ENCODE measurements at regions not wholly inside any gene's neighbourhood (a gene's known extent, or its start where the extent isn't known, plus 50 kb on each side); places are given as distances from the start of the nearest gene placed in this dataset.

GRCh38 chr7:50178166-50178565 is 85.1 kb upstream of the ZPBP start:
- intact Hi-C loops (cut with micrococcal nuclease) = no loop called here

GRCh38 chr7:50174948-50175347 is 81.9 kb upstream of the ZPBP start:
- intact Hi-C loops (cut with micrococcal nuclease) = no loop called here

GRCh38 chr7:50166997-50167965 is 74.2 kb upstream of the ZPBP start:
- intact Hi-C loops (cut with micrococcal nuclease) = no loop called here

GRCh38 chr7:50164559-50165170 is 71.6 kb upstream of the ZPBP start:
- intact Hi-C loops (cut with micrococcal nuclease) = no loop called here

GRCh38 chr7:50160206-50160605 is 67.2 kb upstream of the ZPBP start:
- intact Hi-C loops (cut with micrococcal nuclease) = no loop called here

GRCh38 chr7:50159154-50159553 is 66.1 kb upstream of the ZPBP start:
- intact Hi-C loops (cut with micrococcal nuclease) = no loop called here

DNA sequence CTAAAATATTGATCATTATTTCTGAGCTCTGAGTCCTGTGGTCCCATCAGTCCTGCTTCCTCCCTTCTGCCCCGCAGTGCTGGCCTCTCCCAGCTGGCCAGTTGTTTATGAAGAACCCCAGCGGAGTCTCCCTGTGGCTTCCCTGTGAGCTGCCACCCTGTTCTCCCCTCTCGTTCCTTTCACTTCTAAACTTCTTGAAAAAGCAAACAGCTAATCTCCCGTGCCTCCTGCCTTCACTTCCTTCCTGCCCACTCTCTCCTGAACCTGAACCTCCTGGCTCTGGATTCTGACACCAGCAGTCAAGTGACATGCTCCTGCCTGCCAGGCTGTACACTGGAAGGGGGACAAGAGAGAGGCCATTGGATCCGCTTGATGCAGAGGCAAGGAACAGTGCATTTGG is 63.7 kb upstream of the ZPBP start:
- intact Hi-C loops (cut with micrococcal nuclease) = no loop called here

DNA sequence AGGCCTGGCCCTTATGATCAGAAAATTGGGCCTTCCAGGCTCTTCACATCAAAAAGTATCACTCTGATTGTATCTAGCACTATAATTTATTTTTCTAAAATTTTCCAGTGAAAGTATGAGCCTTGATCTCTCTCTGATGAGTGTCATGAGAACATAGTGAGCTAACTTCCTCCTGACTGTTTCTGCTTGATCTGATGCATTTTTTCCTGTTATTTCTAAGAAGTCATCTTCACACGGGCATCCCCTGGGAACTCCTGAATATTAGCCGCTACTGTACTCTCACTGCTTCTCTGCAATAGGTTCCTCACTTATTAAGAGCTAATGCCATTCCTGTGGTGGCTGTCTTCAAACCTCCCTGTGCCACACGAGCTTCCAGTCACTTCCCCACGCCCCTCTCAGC is 63.1 kb upstream of the ZPBP start:
- intact Hi-C loops (cut with micrococcal nuclease) = no loop called here

GRCh38 chr7:50155755-50156154 is 62.7 kb upstream of the ZPBP start:
- intact Hi-C loops (cut with micrococcal nuclease) = no loop called here

DNA sequence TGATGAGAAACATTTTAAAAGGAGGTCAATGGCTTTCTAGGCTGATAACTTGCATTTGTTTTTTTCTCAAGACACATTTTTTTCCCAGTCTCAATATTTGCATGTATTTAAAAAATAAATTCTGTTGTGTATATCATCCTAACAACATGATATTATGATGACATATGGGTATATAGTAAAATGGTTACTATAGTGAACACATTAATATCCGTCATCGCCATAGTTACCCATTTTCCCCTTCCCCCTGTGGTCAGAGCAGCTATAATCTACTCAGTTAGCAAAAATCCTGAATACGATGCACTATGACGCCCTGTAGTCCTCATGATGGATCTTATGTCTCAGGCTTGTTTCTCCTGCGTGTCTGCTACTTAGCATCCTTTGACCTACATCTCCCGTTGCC is 60.9 kb upstream of the ZPBP start:
- intact Hi-C loops (cut with micrococcal nuclease) = no loop called here

- intact Hi-C loops (cut with micrococcal nuclease) = no loop called here
Measured at GRCh38 chr7:50153148-50153547, 60.1 kb upstream of the ZPBP start.

DNA sequence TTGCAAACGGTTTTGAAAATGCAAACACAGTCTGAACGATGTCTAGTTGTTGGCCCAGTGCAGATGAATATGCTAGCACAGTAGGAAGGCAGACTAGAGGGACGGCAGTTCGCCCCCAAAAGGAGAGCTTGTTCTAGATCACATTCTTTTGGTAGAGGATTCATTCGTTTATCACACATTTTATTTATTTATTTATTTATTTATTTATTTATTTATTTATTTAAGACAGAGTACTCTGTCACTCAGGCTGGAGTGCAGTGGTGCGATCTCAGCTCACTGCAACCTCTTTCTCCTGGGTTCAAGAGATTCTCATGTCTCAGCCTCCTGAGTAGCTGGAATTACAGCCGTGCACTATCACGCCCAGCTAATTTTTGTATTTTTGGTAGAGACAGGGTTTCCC is 59.4 kb upstream of the ZPBP start:
- intact Hi-C loops (cut with micrococcal nuclease) = no loop called here

- intact Hi-C loops (cut with micrococcal nuclease) = no loop called here
Measured at GRCh38 chr7:50151661-50152060, 58.6 kb upstream of the ZPBP start.

DNA sequence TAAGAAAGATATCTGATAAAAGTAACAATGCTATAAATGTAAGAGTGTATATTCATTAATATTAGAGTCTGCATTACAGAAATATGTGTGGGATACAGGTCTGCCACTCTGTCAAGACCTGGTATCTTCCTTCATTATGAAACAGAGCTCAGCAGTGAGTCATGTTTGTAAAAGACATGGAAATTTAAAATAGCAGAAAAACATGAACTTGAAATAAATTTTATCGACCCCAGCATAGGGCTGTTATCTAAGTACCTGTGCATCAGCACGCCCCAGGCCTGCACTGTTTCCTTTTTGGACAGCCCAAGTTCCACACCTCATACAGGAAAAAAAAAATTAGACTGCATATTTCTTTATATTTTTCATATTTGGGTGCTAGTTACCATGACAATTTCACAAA is 58.0 kb upstream of the ZPBP start:
- intact Hi-C loops (cut with micrococcal nuclease) = no loop called here

- intact Hi-C loops (cut with micrococcal nuclease) = loop anchor here (2.0 kb wide), 1 partner anchor 117 kb away; no protein-coding TSS in a partner anchor
Measured at GRCh38 chr7:50149369-50149768, 56.3 kb upstream of the ZPBP start.

GRCh38 chr7:50147951-50148808 is 55.1 kb upstream of the ZPBP start:
- intact Hi-C loops (cut with micrococcal nuclease) = loop anchor here (1.0 to 2.0 kb wide), 4 partner anchors 119 to 245 kb away; no protein-coding TSS in a partner anchor

DNA sequence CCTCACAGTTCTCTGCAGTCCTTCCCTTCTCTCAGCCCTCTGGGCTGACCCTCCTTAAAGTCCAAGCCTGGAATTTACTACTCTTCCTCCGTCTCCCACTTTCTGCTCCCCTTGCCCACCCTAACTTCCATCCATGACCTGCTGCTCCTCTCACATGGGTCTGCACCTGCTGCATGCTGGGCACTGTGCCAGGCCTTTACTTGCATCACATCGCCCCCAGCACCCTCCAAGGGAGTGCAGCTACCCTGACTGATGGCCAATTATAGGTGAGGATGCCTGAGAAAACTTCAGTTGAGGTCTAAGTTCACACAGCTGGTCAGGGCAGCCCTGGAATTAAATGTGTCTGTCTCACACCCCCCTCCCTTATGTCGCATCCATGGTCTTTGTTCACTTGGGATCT is 53.6 kb upstream of the ZPBP start:
- intact Hi-C loops (cut with micrococcal nuclease) = no loop called here

GRCh38 chr7:50145801-50146338 is 52.8 kb upstream of the ZPBP start:
- intact Hi-C loops (cut with micrococcal nuclease) = no loop called here

DNA sequence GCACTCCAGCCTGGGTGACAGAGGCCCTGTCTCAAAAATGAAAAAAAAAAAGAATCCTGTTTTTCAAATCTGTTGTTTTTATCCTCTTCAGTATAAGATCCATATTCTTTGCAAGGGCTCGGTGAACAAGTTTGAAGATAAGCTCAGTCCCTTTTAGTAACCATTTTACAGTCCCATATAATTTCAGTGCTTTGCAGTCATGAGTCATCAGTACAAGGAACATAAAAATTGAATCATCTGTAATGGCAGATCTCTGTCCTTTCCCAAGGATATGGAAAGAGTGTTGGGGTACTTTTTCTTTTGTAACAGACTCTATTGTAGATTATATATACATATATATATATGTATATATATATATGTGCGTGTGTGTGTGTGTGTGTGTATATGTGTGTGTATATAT is 52.2 kb upstream of the ZPBP start:
- intact Hi-C loops (cut with micrococcal nuclease) = no loop called here
